GM12872 (cell line): ENCODE measurements at regions not wholly inside any gene's neighbourhood (a gene's known extent, or its start where the extent isn't known, plus 50 kb on each side); places are given as distances from the start of the nearest gene placed in this dataset.

Experiments used
- TF ChIP-seq, protein P1 (sequence below): IDR thresholded peaks from 3 replicates; pipeline ENCODE4 v1.5.1; 2011; ENCODE audit warnings: low read depth, mild to moderate bottlenecking, low read length, moderate library complexity; ENCODE audit not compliant: insufficient read depth

DNA sequence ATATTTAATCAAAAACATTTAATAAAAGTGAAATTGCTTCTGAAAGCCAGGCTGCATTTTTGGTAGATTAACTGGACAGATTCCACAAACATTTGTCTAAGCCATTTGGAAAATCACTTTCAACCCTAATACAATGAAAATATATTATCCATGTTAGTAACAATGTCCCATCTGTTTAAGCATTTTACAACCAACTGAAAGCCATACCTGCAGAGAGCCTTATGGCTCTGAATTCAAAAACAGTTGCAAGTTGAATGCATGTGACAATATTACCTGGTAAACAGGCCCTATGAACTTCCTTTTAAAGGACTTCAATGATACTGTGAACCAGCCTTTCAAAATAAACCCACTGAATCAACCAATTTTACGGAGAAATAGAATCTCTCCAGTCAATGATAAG is 468.1 kb downstream of the BTG1 start:
- TF ChIP-seq, protein P1, sequence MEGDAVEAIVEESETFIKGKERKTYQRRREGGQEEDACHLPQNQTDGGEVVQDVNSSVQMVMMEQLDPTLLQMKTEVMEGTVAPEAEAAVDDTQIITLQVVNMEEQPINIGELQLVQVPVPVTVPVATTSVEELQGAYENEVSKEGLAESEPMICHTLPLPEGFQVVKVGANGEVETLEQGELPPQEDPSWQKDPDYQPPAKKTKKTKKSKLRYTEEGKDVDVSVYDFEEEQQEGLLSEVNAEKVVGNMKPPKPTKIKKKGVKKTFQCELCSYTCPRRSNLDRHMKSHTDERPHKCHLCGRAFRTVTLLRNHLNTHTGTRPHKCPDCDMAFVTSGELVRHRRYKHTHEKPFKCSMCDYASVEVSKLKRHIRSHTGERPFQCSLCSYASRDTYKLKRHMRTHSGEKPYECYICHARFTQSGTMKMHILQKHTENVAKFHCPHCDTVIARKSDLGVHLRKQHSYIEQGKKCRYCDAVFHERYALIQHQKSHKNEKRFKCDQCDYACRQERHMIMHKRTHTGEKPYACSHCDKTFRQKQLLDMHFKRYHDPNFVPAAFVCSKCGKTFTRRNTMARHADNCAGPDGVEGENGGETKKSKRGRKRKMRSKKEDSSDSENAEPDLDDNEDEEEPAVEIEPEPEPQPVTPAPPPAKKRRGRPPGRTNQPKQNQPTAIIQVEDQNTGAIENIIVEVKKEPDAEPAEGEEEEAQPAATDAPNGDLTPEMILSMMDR = no peak

DNA sequence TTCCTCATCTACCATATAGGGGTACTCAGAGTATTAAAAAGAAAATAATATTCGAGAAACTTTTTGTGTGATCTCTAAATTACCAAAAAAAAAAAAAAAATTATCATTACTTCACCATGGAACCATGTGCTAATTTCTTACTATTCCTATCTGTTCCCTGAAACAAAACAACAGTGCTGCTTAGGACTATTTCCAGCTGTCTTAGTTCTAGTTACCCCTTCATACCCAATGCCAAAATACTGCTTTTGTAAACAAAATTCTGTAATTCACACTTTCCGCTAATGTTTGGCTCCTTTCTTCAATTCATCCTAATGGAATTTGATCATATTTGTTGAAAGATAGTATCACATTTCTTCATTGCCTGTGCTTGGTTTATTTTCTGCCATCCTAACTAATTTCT is 470.2 kb downstream of the BTG1 start:
- TF ChIP-seq, protein P1 = no peak

DNA sequence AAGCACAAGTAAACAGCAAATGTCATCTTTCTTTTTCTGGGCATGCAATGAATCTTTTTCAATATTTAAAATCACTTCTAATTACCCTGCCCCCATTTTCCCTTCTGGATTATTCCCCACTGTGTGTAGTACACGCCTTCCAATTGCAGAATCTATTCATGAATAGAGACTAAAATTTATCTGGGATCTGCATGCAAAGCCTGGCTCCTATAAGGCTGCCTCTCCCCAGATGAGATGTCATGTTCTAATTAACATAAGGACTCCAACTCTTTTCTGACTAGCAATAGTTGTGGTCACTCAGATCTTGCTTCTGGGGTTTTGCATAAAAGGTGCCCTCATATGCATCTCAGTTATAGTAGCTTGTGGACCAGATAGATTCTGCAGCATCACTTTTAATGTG is 473.5 kb downstream of the BTG1 start:
- TF ChIP-seq, protein P1 = no peak

DNA sequence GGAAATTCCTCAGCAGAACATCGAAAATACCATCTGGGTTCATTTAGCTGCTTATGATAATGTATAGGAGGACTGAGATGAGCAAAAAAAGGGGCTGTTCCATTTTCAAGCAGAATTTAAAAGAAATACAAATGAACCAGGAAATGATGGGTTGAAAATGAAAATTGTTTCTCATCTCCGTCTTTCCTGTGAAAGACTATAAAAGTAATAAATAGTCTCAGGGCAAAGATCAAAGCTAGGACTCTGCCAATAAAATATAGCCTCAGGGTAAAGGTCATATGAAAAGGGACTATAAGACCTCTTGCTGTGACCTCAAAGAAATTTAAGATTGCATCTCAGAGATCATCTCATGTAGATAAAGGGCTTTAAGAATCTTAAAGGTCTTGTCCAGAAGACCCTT is 478.0 kb downstream of the BTG1 start:
- TF ChIP-seq, protein P1 = no peak

DNA sequence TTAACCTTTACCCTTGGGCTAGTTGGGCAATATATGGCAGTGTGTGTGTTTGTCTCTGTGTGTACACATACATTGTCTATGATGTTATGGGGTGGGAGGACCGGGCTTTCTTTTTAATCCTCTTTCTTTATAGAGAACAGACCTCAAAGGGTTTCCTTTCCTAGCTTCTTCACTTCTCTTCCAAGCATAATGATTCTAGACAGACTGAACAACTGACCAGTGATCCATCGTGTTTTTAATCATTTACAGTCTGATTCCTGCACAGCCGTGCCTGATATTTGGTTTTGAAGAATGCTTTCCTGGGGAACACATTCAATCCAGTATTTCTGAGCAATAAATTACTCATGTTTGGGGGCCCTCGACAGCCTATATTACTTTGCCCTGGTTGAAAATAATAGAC is 481.1 kb upstream of the DCN start:
- TF ChIP-seq, protein P1 = no peak

DNA sequence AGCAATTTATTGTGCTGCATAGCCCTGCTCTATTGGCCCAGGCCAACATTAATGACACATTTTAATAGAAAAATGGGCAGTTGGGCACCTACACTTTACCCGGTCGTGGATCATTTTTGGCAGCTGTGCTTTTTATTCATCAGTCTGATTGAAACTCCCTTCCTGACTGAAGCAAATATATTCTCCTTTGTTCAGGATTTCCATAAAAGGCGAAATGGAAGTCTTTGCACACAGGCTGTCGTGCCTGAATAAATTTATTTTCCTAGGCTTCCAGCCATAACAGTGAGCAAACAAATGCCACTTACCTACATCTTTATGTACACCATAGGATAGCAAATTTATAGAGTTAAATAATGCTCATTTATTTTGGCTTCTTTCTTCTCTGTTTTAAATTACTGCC is 480.7 kb upstream of the DCN start:
- TF ChIP-seq, protein P1 = no peak

DNA sequence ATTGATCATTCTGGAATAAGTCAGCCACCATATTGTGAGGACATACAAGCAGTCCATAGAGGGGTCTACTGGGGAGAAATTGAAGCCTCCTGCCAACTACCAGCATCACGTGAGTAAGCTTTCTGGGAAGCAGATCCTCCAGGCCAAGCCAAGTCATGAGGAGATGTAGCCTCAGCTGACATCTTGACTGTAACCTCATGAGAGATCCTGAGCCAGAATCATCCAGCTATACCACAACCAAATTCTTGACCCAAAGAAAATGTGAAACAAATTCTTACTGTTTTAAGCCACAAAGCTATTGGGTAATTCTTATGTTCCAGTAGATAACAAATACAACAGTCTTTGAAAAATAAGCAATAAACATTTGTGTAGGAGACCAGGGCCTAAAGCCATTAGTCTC is 479.4 kb upstream of the DCN start:
- TF ChIP-seq, protein P1 = no peak

DNA sequence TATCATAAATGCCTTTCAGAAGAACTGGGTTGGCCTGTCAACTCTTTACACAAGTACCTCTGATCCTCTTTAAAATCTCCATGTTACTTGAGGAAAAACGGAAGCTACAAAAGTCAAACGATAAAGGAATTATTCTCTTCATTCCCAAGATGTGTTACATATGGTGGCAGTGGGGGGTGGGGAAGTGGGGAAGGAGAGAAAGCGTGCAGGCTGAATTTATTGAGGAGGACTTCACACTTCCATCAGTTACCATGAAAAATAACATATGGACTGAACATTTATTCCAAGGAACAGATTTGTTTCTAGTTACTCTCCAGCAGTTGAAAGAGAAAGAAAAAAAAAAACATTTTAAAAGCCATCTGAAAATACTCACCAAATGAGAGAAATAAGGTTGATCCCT is 474.4 kb upstream of the DCN start:
- TF ChIP-seq, protein P1 = no peak
